Caco-2 (cell line): ENCODE measurements at regions not wholly inside any gene's neighbourhood (a gene's known extent, or its start where the extent isn't known, plus 50 kb on each side); places are given as distances from the start of the nearest gene placed in this dataset.
A peak's percentile ranks its signal among the peaks of the same experiment; 100 is the strongest.

Source experiments
- BruUV-seq: library from RNA; stranded (reverse); fragments of 400-500 nt; replicated peaks from 2 replicates; lab custom pipeline; 2021; lab: Mats Ljungman, UMichigan
- CTCF ChIA-PET: fragments of 300-600 bp; sonication (Branson Sonifier 250); formaldehyde crosslinking; loops from one replicate; lab custom pipeline; 2022; ENCODE audit warnings: antibody characterized with exemption; lab: Charles Lee
- POLR2A ChIA-PET: fragments of 300-600 bp; sonication (Branson Sonifier 250); formaldehyde crosslinking; loops from one replicate; lab custom pipeline; 2022; ENCODE audit warnings: antibody characterized with exemption; lab: Charles Lee
- DNase-seq, 2 experiments: peaks; one replicate each; pipeline versions ENCODE4 v3.0.0 to v3.0.0-alpha.2; 2020 to 2022
- H3K27me3 ChIP-seq: replicated peaks from 2 replicates; pipeline ENCODE4 v1.6.0; 2011; ENCODE audit warnings: low read length; ENCODE audit not compliant: control insufficient read depth, insufficient read depth
- H3K36me3 ChIP-seq: 2 replicates; pipeline ENCODE4 v1.5.1; 2011; ENCODE audit warnings: low read length; ENCODE audit not compliant: control insufficient read depth, insufficient read depth
- H3K4me1 ChIP-seq: fragments of 250-450 bp; sonication (Bioruptor Pico); 2 replicates; pipeline ENCODE4 v1.5.1; 2020; ENCODE audit warnings: mild to moderate bottlenecking
- H3K4me3 ChIP-seq: 2 replicates; pipeline ENCODE4 v1.5.1; 2011; ENCODE audit warnings: low read depth, mild to moderate bottlenecking, control low read depth, low read length
- H3K9me3 ChIP-seq: fragments of 250-450 bp; sonication (Bioruptor Pico); 2 replicates; pipeline ENCODE4 v1.5.1; 2020; ENCODE audit warnings: mild to moderate bottlenecking, moderate library complexity
- H3K27ac Mint-ChIP-seq: one replicate; pipeline ENCODE4 v1.8.0; 2022; ENCODE audit warnings: mixed read lengths; ENCODE audit not compliant: unreplicated experiment
- H3K27me3 Mint-ChIP-seq: one replicate; pipeline ENCODE4 v1.8.0; 2022; ENCODE audit warnings: mixed read lengths; ENCODE audit not compliant: insufficient read depth, unreplicated experiment
- H3K36me3 Mint-ChIP-seq: one replicate; pipeline ENCODE4 v1.8.0; 2022; ENCODE audit warnings: mild to moderate bottlenecking, mixed read lengths; ENCODE audit not compliant: insufficient read depth, unreplicated experiment
- H3K4me1 Mint-ChIP-seq: one replicate; pipeline ENCODE4 v1.8.0; 2022; ENCODE audit warnings: low read depth, mixed read lengths; ENCODE audit not compliant: unreplicated experiment
- H3K4me3 Mint-ChIP-seq: one replicate; pipeline ENCODE4 v1.8.0; 2022; ENCODE audit warnings: mild to moderate bottlenecking, moderate library complexity, mixed read lengths; ENCODE audit not compliant: unreplicated experiment
- H3K9me3 Mint-ChIP-seq: one replicate; pipeline ENCODE4 v1.8.0; 2022; ENCODE audit warnings: mixed read lengths; ENCODE audit not compliant: unreplicated experiment
- intact Hi-C: fragments of 100-400 bp; cut with micrococcal nuclease; formaldehyde crosslinking; loops from one replicate; pipeline ENCODE4 v1.10.0; 2022; ENCODE audit not compliant: unreplicated experiment
- TF ChIP-seq, protein P1 (sequence below), 2 experiments: fragments of 200-600 bp in 1 of 2; IDR thresholded peaks; 1 replicate in 1 of 2; 2 replicates in 1 of 2; pipeline versions ENCODE4 v1.5.1 to v1.8.0; 2011 to 2022; ENCODE audit warnings: antibody characterized with exemption in 1 of 2, control low read depth in 1 of 2, inconsistent platforms in 1 of 2, low read depth in 1 of 2, low read length in 1 of 2, mild to moderate bottlenecking in 1 of 2, moderate library complexity in 1 of 2; ENCODE audit not compliant: insufficient read depth in 1 of 2, severe bottlenecking in 1 of 2, unreplicated experiment in 1 of 2

DNA sequence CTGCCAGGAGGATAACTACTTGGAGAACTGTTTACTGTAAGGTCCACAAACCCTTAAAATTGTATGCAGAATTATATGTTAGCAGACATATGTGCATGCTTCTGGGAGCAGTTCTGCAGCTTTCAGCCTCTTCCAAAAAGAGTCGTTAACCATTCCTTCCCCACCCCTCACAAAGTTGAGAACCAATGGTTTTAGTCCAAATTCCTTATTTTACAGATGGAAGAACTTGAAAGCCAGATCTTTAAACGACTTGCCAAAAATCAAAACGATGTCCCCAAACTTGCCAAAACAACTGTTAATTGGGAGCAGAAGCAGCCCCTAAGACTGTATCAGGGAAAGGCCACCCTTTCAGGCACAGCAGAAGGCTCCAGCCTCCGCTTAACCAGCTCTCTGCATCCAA is 266.4 kb upstream of the ANKRD55 start:
- intact Hi-C loops = no loop called here
- 0 out of 2 replicates have a peak, but pooled peaks cover 5% of the 10 kb centered on the region for H3K9me3 ChIP-seq
- Mint-ChIP-seq H3K9me3 (no peaks in the 10 kb centered on the region), H3K27me3 (no peaks in the 10 kb centered on the region), H3K4me1 (peaks cover 14% of the 10 kb centered on the region), H3K4me3 (no peak overlapping the region), H3K36me3 (no peaks in the 10 kb centered on the region), H3K27ac (no peak overlapping the region)
- peaks cover 22% of the 10 kb centered on the region; the same call in 1 of the 2 replicates for H3K4me1 ChIP-seq
- CTCF ChIA-PET = no interaction called here
- no peaks in the 10 kb centered on the region for H3K27me3 ChIP-seq
- H3K4me3 ChIP-seq = no peak overlapping the region
- BruUV-seq = no TSS peak
- H3K36me3 ChIP-seq = no peaks in the 10 kb centered on the region
- POLR2A ChIA-PET = no interaction called here
- DNase-seq = no peak
- TF ChIP-seq, protein P1, sequence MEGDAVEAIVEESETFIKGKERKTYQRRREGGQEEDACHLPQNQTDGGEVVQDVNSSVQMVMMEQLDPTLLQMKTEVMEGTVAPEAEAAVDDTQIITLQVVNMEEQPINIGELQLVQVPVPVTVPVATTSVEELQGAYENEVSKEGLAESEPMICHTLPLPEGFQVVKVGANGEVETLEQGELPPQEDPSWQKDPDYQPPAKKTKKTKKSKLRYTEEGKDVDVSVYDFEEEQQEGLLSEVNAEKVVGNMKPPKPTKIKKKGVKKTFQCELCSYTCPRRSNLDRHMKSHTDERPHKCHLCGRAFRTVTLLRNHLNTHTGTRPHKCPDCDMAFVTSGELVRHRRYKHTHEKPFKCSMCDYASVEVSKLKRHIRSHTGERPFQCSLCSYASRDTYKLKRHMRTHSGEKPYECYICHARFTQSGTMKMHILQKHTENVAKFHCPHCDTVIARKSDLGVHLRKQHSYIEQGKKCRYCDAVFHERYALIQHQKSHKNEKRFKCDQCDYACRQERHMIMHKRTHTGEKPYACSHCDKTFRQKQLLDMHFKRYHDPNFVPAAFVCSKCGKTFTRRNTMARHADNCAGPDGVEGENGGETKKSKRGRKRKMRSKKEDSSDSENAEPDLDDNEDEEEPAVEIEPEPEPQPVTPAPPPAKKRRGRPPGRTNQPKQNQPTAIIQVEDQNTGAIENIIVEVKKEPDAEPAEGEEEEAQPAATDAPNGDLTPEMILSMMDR (IDR thresholded peaks at IDR 0.05; ENCODE audit: insufficient read depth in 1 of 2, low read depth in 1 of 2, low read length in 1 of 2, severe bottlenecking in 1 of 2, unreplicated experiment in 1 of 2) = no peak

DNA sequence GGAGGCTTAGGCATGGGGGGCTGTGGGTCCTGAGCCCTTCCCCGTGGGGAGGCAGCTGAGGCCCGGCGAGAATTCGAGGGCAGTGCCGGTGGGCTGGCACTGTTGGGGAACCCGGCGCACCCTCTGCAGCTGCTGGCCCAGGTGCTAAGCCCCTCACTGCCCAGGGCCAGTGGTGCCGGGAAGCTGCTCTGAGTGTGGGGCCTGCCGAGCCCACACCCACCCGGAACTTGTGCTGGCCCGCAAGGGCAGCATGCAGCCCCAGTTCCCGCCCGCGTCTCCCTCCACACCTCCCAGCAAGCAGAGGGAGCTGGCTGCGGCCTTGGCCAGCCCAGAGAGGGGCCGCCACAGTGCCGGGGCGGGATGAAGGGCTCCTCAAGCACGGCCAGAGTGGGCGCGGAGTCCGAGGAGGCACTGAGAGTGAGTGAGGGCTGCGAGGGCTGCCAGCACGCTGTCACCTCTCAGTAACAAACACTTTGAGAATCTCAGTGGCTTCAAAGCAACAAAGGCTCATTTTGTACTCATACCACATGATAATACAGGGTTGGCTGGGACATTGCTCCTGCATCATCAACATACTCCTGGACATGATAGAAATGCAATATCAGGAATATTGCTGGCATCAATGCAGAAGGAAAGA is 265.7 kb upstream of the ANKRD55 start:
- Histone ChIP-seq H3K9me3 (0 out of 2 replicates have a peak, but pooled peaks cover 5% of the 10 kb centered on the region), H3K4me1 (peaks cover 22% of the 10 kb centered on the region; the same call in 1 of the 2 replicates), H3K4me3 (no peak overlapping the region), H3K36me3 (no peaks in the 10 kb centered on the region), H3K27me3 (no peaks in the 10 kb centered on the region)
- H3K4me3 Mint-ChIP-seq = no peak overlapping the region
- H3K9me3 Mint-ChIP-seq = no peaks in the 10 kb centered on the region
- no peak overlapping the region for H3K27ac Mint-ChIP-seq
- peaks cover 8% of the 10 kb centered on the region for H3K4me1 Mint-ChIP-seq
- TF ChIP-seq, protein P1 (IDR thresholded peaks at IDR 0.05; ENCODE audit: insufficient read depth in 1 of 2, low read depth in 1 of 2, low read length in 1 of 2, severe bottlenecking in 1 of 2, unreplicated experiment in 1 of 2) = no peak
- no peaks in the 10 kb centered on the region for H3K27me3 Mint-ChIP-seq
- ChIA-PET CTCF (no interaction called here), POLR2A (no interaction called here)
- DNase-seq = no peak
- BruUV-seq = no TSS peak
- no peaks in the 10 kb centered on the region for H3K36me3 Mint-ChIP-seq
- intact Hi-C loops = no loop called here

DNA sequence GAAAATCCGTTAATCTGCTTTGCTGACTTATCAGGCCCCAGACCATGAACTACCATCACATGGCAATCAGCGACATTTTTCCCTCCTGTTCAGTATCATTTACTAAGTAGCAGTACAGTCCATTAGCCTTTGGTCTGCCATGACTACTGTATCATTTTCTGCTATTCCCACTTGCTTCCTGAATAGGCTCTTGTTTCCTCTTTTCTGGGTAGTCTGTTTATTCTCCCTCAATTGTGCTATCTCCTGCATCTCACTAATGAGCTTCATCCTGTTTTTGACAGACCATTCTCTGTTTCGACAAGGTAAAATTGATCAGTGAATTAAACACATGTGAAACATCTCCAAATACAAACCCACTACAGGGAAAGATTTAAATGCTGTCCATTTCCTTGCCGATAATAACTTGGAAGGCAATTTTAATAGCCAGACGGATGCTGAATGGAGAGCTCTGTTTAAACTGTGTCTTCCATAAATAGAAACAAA is 263.5 kb upstream of the ANKRD55 start:
- no peak for DNase-seq
- no peaks in the 10 kb centered on the region for H3K36me3 ChIP-seq
- H3K4me1 ChIP-seq = peaks cover 10% of the 10 kb centered on the region; the same call in 1 of the 2 replicates
- no peaks in the 10 kb centered on the region for H3K9me3 Mint-ChIP-seq
- CTCF ChIA-PET = no interaction called here
- no peaks in the 10 kb centered on the region for H3K27me3 Mint-ChIP-seq
- H3K27me3 ChIP-seq = no peaks in the 10 kb centered on the region
- H3K4me1 Mint-ChIP-seq = peaks cover 6% of the 10 kb centered on the region
- no peaks in the 10 kb centered on the region for H3K36me3 Mint-ChIP-seq
- intact Hi-C loops = no loop called here
- H3K9me3 ChIP-seq = 0 out of 2 replicates have a peak, but pooled peaks cover 3% of the 10 kb centered on the region
- no TSS peak for BruUV-seq
- H3K4me3 ChIP-seq = no peak overlapping the region
- H3K27ac Mint-ChIP-seq = peak overlapping the region; percentile 45
- TF ChIP-seq, protein P1 (IDR thresholded peaks at IDR 0.05; ENCODE audit: insufficient read depth in 1 of 2, low read depth in 1 of 2, low read length in 1 of 2, severe bottlenecking in 1 of 2, unreplicated experiment in 1 of 2) = no peak
- no peak overlapping the region for H3K4me3 Mint-ChIP-seq
- POLR2A ChIA-PET = no interaction called here
